Left lung (tissue), 4 donors: ENCODE measurements at regions not wholly inside any gene's neighbourhood (a gene's known extent, or its start where the extent isn't known, plus 50 kb on each side); places are given as distances from the start of the nearest gene placed in this dataset.
"Not testable (repeated sequence)": the region's sequence is repeated elsewhere in the genome, so short reads cannot be mapped to it uniquely, and the experiment has no call there.

Experiments used
- ATAC-seq: fragments of 200-7000 bp; cut with Tn5 transposase; one replicate; pipeline ENCODE4 v1.9.1; 2020; ENCODE audit warnings: moderate library complexity
- DNase-seq, 4 donors: peaks; one replicate each; pipeline ENCODE4 v3.0.0-alpha.2; 2013 to 2020
- H3K27ac ChIP-seq, 2 donors: fragments of 200-600 bp; sonication (generic) in 1 of 2; one replicate each; pipeline versions ENCODE4 v1.5.0 to v1.8.0; 2020 to 2021
- H3K27me3 ChIP-seq, 2 donors: fragments of 200-600 bp; sonication (generic) in 1 of 2; one replicate each; pipeline versions ENCODE4 v1.5.0 to v1.8.0; 2020 to 2021
- H3K36me3 ChIP-seq, 2 donors: fragments of 200-600 bp; sonication (generic) in 1 of 2; one replicate each; pipeline versions ENCODE4 v1.5.0 to v1.8.0; 2020 to 2021
- H3K4me1 ChIP-seq, 2 donors: fragments of 200-600 bp; one replicate each; pipeline ENCODE4 v1.8.0; 2021
- H3K4me3 ChIP-seq, 2 donors: fragments of 200-600 bp; sonication (generic) in 1 of 2; one replicate each; pipeline versions ENCODE4 v1.5.0 to v1.8.0; 2020 to 2021; ENCODE audit warnings: mild to moderate bottlenecking in 1 of 2
- H3K9me3 ChIP-seq, 2 donors: fragments of 200-600 bp; sonication (generic) in 1 of 2; one replicate each; pipeline versions ENCODE4 v1.5.0 to v1.8.0; 2020 to 2021
- CTCF ChIP-seq, 2 donors: fragments of 200-600 bp; sonication (generic) in 1 of 2; IDR thresholded peaks; one replicate each; pipeline versions ENCODE4 v1.5.0 to v1.8.0; 2021; ENCODE audit warnings: antibody characterized with exemption in 2 of 2
- intact Hi-C, 2 donors: fragments of 100-400 bp; cut with DNase I; formaldehyde crosslinking; loops; one replicate each; pipeline versions ENCODE4 v1.11.2 to v1.14.2; 2022
- donor health status: DM: no; HTN: yes; CAD: no.
- donor health status: DM: no; HTN: no; CAD: no.

GRCh38 chr9:106500171-106500570 is 362.8 kb upstream of the ZNF462 start:
- no peak for DNase-seq
- intact Hi-C loops = no loop called here
- TF ChIP-seq CTCF (IDR thresholded peaks at IDR 0.05) = no peak
- H3K4me1 ChIP-seq = no peaks in the 10 kb centered on the region
- no peak overlapping the region for H3K27ac ChIP-seq
- no peaks in the 10 kb centered on the region for H3K9me3 ChIP-seq
- no peak overlapping the region for H3K4me3 ChIP-seq
- ATAC-seq = no peak
- no peaks in the 10 kb centered on the region for H3K36me3 ChIP-seq
- H3K27me3 ChIP-seq = no peaks in the 10 kb centered on the region

- intact Hi-C loops, H3K27ac ChIP-seq, H3K36me3 ChIP-seq, H3K9me3 ChIP-seq, H3K4me1 ChIP-seq, H3K27me3 ChIP-seq, ATAC-seq, H3K4me3 ChIP-seq: not testable (repeated sequence)
- DNase-seq = peak in 1 of 4 donors; percentile 68
These were observed 361.8 kb upstream of the ZNF462 start for GRCh38 chr9:106501210-106501609.

- Histone ChIP-seq H3K4me3 (no peak overlapping the region), H3K36me3 (no peaks in the 10 kb centered on the region), H3K27me3 (no peaks in the 10 kb centered on the region), H3K9me3 (no peaks in the 10 kb centered on the region), H3K27ac (no peak overlapping the region), H3K4me1 (no peaks in the 10 kb centered on the region)
- ATAC-seq (no peak), DNase-seq (no peak)
- intact Hi-C loops = no loop called here
- no peak for TF ChIP-seq CTCF (IDR thresholded peaks at IDR 0.05)
These were observed 360.0 kb upstream of the ZNF462 start for GRCh38 chr9:106502930-106503329.

- Histone ChIP-seq H3K27ac (no peak overlapping the region), H3K36me3 (no peaks in the 10 kb centered on the region), H3K4me3 (no peak overlapping the region), H3K4me1 (no peaks in the 10 kb centered on the region), H3K27me3 (no peaks in the 10 kb centered on the region), H3K9me3 (no peaks in the 10 kb centered on the region)
- intact Hi-C loops = no loop called here
- DNase-seq (no peak), ATAC-seq (no peak)
- no peak for TF ChIP-seq CTCF (IDR thresholded peaks at IDR 0.05)
These were observed 359.2 kb upstream of the ZNF462 start for GRCh38 chr9:106503759-106504158.

GRCh38 chr9:106526716-106527204 is 336.2 kb upstream of the ZNF462 start:
- ATAC-seq (no peak), DNase-seq (no peak)
- TF ChIP-seq CTCF (IDR thresholded peaks at IDR 0.05) = no peak
- Histone ChIP-seq H3K4me1 (no peaks in the 10 kb centered on the region), H3K27ac (no peak overlapping the region), H3K27me3 (no peaks in the 10 kb centered on the region), H3K4me3 (no peak overlapping the region), H3K36me3 (no peaks in the 10 kb centered on the region), H3K9me3 (no peaks in the 10 kb centered on the region)
- intact Hi-C loops = no loop called here

GRCh38 chr9:106528158-106528557 is 334.8 kb upstream of the ZNF462 start:
- H3K27me3 ChIP-seq = no peaks in the 10 kb centered on the region
- H3K27ac ChIP-seq = no peak overlapping the region
- no peak overlapping the region for H3K4me3 ChIP-seq
- TF ChIP-seq CTCF (IDR thresholded peaks at IDR 0.05) = no peak
- ATAC-seq (no peak), DNase-seq (no peak)
- no peaks in the 10 kb centered on the region for H3K9me3 ChIP-seq
- intact Hi-C loops = no loop called here
- H3K4me1 ChIP-seq = no peaks in the 10 kb centered on the region
- no peaks in the 10 kb centered on the region for H3K36me3 ChIP-seq
